Esophagus muscularis mucosa (tissue), 4 donors: ENCODE measurements at regions not wholly inside any gene's neighbourhood (a gene's known extent, or its start where the extent isn't known, plus 50 kb on each side); places are given as distances from the start of the nearest gene placed in this dataset.

Source experiments
- CTCF ChIP-seq, 3 experiments: fragments of 200-600 bp in 2 of 3; fragments of 450-650 bp in 1 of 3; sonication (generic) in 2 of 3; IDR thresholded peaks; one replicate each; pipeline ENCODE4 v1.5.1; 2017 to 2019; ENCODE audit warnings: antibody characterized with exemption in 3 of 3, mild to moderate bottlenecking in 2 of 3, moderate library complexity in 1 of 3
- EP300 ChIP-seq: sonication (generic); formaldehyde crosslinking; IDR thresholded peaks from one replicate; pipeline ENCODE4 v1.6.1; 2017; ENCODE audit warnings: antibody characterized with exemption
- POLR2A ChIP-seq: fragments of 450-650 bp; IDR thresholded peaks from one replicate; pipeline ENCODE4 v1.6.1; 2017; ENCODE audit warnings: antibody characterized with exemption, moderate library complexity, mild to moderate bottlenecking, low read depth
- POLR2AphosphoS5 ChIP-seq, 2 donors: sonication (generic); formaldehyde crosslinking; IDR thresholded peaks; one replicate each; pipeline ENCODE4 v1.6.1; 2017; ENCODE audit warnings: antibody characterized with exemption in 2 of 2

GRCh38 chr1:187413405-187414169, 584.8 kb downstream of the PLA2G4A start:
- TF ChIP-seq CTCF (IDR thresholded peaks at IDR 0.05) = no peak
- no peak for TF ChIP-seq POLR2AphosphoS5 (IDR thresholded peaks at IDR 0.05)
- TF ChIP-seq POLR2A = no peak
- no peak for TF ChIP-seq EP300
